GM04504 (cell line): ENCODE measurements at regions not wholly inside any gene's neighbourhood (a gene's known extent, or its start where the extent isn't known, plus 50 kb on each side); places are given as distances from the start of the nearest gene placed in this dataset.
"Not testable (repeated sequence)": the region's sequence is repeated elsewhere in the genome, so short reads cannot be mapped to it uniquely, and the experiment has no call there.

ENCODE experiments used
- DNase-seq: peaks from one replicate; pipeline ENCODE4 v3.0.0-alpha.2; 2012; ENCODE audit warnings: low read depth

DNA sequence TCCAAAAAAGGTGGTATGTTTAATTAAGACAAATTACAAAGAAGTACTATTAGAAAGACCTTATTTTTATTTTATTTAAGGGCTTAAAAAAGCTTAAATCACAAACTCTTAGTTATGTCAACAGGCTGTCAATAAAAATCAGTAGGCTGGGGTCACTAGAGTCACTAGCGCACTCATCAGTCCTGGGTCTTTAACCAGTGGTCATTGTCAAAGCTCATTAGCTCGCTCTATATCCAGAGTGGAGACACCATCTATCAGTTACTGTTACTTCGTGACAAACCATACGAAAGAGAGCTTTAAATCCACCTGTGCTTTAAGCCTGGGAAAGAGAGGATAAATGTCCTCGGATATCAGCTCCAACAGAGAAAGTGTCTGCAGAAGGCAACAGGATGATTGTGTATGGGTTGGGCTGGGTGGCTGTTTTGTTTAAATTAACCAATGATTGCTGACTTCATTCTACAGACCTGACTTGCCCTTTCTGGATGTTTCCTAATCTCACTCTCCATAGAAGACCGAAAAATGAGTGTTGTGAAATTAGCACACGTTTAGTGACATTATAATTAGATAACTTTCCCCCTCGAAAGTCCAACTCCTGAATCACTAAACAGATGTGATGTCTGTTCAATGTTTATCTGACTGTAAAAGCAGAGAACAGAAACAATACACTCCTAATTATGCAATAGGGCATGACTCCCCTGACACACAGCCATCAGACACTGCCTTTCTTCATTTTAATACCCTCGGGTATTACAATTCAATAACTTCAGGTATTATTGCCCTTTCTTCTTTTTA is 123.6 kb upstream of the TNPO1 start:
- DNase-seq, result peak; percentile 52

DNA sequence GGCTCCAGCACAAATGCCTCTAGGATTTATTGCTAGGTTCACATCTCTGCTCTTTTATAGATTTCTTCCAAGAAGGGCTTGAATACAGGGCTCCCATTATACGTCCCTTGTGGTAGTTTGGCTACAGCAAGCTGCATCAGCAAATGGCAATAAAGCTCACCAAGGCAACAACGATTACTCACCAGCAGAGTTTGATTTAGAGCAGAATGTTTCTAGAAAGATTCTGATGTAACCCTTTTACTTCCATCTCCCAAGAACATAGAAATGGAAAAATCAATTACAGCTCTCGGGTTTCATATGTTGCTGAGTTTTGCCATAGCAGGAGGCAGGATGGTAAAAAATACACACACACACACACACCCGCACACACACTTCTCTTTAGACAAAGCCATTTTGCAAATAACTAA is 124.2 kb upstream of the TNPO1 start:
- peak; percentile 48 for DNase-seq

DNA sequence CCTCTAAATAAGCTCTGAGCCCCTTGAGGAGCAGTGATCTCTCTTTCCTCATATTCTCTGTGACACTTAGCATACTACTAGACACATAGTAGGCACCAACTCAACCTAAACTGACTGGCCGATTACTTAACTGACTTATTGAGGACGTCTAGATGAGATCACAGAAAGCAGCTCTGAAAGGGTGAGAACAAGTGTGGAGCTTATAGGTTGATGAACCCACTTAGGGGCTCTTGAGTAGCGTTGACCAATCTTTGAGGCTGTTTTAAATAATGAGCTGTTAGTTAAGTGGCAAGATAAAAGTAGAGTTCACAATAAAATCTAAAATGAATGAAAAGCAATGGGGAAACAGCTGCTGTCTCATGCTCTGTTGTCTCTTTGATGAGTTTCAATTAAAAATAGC is 124.7 kb upstream of the TNPO1 start:
- no peak for DNase-seq

DNA sequence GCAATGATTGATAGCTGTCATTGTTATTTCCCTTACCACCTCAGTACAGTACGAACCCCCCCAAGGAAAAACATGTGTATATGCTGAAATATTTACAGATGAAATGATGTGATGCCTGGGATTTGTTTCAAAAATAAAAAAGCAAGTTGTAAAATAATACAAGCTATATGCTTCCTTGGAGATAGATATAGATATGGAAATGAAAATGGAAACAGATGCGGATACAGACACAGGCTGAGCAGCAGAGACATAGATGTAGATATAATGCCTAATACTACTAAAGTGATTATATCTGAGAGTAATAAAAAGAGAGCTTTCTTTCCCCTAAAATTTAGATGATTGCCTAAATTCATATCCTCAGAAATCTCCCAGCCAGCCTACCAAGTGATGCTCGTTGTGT is 127.5 kb upstream of the TNPO1 start:
- DNase-seq, result no peak

DNA sequence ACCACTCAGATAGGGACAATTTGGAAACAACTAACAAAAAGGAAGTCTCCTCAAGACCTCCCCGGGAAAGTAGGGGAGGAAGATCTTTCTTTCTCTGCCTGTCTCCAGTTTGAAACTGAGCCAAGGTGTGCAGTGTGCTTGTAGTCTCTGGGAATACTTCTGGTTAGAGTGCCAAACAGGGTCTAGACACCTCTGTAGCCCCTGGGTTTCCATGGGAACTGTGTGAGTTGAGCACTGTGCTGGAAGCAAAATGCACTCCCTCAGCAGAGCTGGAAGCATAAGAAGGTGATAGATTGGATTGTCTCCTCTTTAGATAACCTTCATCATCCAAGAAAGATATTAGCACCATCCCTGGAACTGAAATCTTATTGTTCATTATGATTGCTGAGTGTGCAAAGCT is 129.2 kb upstream of the TNPO1 start:
- DNase-seq, result no peak

DNA sequence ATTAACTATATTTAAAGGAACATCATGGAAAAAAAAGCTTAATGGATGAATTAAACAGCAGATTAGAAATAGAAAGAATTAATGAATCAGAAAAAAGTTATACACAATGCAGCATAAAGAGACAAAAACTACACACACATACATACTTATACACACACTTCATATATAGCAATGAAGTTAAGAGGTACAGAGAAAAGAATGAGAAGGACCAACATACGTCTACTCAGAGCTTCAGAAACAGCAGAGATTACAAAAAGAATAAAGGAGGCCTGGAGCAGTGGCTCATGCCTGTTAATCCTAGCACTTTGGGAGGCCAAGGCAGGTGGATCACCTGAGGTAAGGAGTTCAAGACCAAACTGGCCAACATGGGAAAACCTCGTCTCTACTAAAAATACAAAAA is 133.9 kb upstream of the TNPO1 start:
- no peak for DNase-seq

DNA sequence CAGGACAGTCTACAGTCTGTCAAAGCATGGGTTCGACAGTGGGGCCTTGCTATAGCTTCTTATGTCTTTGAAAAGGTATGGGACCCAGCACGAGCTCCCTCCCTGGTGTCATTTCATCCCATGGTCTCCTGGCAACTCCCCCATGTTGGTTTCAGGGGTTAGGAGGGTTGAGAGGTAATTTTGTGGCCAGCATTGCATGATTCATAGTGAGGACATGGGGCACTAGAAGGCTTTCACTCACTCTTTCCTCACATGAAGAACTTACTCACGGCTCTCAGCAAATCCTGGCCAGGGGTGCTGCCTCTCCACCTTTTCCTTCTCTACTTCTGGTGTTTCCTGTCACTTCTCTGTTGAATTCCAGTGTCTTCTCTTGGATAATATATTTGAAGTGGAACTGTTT is 134.7 kb upstream of the TNPO1 start:
- no peak for DNase-seq

DNA sequence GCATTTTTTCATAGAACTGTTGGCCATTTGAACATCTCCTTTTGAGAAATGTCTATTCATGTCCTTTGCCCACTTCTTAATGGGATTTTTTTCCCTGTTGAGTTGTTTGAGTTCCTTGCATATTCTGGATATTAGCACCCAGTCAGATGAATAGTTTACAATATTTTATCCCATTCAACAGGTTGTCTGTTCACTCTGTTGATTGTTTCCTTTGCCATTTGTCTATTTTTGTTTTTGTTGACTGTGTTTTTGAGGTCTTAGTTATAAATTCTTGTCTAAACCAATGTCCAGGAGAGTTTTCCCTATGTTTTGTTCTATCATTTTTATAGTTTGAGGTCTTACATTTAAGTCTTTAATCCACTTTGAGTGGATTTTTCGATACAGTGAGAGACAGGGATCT is 139.0 kb upstream of the TNPO1 start:
- DNase-seq, result no peak

DNA sequence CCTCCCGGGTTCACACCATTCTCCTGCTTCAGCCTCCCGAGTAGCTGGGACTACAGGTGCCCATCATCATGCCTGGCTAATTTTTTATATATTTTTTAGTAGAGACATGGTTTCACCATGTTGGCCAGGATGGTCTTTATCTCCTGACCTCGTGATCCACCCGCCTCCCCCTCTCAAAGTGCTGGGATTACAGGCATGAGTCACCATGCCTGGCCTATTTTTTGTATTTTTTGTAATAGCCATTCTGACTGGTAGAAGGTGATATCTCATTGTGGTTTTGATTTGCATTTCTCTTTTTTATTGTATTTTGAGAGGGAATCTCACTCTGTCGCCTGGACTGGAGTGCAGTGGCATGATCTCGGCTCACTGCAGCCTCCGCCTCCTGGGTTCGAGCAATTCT is 139.6 kb upstream of the TNPO1 start:
- not testable (repeated sequence) for DNase-seq

DNA sequence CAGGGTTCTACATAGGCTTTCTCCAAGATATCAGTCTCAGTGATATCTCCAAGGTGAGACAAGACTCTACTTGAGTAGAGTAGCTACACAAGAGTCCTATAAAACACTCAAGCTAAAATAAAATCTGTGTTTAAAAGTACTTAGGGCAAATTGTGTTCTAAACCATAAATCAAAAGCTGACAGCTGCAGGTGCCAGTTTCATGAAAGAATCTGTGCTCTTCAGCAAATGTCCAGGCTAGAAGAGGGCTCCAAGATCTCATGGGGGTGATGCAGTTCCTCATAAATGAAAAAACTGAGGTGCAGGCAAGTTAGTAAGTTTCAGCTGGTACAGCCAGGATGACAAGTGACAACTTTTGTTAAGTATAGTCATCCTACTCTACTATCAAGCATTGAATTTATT is 142.8 kb upstream of the TNPO1 start:
- no peak for DNase-seq

DNA sequence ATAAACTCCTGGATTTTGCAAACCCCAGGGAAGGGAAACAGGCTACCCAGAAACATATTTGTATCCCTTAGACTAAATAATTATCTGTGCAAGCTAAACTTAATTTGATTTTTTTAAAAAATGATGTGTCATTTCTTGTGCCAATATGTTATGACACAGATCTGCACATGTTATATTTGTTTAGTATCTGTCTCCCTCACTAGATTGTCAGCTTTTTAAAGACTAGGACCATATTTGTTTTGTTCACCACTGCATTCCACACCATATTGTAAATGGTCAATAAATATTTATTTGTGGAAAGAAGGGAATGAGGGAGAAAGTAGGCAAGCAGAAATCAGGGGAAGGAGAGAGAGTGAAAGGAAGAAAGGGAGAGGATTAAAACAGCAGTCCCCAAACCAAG is 143.3 kb upstream of the TNPO1 start:
- DNase-seq, result no peak

DNA sequence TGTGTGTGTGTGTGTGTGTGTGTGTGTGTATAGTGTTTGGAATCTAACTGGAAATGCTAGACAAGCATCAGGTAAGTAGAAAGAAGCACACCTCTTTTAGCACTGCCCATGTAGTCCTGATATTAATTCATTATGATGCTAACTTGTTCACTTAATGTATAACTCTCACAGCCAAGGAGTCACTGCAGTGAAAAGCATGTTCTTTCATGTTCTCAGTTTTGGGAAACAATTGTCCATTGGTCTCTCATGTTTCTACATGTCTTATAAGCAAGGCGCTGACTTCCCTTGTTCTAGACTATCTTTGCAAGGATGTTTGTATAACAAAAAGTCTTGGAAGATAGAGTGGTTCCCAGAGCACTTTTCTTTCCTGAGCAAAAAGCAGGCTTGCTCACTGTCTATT is 148.8 kb upstream of the TNPO1 start:
- no peak for DNase-seq

DNA sequence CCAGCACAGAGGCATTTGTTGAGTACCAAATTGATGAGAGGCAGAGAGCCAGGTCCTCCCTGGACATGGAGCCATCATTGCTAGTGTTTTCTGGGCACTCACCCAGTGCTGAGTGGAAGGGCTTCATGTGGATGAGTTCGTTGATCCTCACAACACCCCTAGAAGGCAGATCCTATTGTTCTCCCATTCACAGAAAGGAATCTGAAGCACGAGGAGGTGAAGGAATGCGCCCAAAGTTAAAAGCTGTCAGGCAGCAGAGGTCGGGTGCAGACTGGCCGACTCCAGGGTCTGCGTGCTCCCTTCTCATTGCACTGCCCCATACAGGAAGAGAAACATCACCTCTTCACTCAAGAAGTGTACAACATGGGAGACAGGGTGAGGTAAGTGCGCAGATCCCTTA is 153.5 kb upstream of the TNPO1 start:
- DNase-seq, result no peak

DNA sequence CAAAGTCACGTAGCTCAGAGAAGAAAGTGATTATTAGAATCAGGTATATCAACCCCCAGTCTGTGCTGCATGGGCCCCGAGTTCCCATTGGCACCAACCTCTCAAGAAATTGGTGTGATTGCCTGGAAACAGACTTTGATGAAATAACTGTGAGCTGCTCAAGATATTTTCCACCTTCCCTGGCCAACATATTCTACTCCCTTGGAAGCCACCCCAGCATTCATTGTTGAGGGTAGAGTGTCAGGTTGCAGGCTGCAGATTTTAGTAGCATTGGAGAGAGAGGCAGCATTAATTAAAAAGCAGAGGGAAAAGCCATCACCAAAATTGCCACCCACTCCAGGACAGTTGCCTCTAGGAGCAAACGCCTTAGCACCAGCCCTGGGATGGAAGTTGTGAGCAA is 154.2 kb upstream of the TNPO1 start:
- DNase-seq, result no peak

DNA sequence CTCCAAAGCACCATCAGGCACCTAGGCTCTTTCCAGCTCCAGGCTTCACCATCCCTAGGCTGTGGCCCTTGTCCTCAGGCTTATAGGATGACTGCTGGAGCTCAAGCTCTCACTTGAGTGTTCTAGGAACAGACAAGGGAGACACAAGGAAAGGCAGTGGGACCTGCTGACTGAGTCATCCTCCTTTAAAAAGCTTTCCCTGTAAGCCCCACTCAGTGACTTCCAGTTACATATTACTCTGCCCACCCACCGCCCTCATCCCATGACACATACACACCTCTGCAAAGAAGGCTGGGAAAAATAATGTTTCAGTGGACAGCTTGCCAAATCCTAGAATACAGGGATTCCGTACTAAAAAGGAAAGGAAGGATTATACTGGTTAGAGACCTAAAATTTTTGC is 154.2 kb upstream of the ZNF366 start:
- no peak for DNase-seq

DNA sequence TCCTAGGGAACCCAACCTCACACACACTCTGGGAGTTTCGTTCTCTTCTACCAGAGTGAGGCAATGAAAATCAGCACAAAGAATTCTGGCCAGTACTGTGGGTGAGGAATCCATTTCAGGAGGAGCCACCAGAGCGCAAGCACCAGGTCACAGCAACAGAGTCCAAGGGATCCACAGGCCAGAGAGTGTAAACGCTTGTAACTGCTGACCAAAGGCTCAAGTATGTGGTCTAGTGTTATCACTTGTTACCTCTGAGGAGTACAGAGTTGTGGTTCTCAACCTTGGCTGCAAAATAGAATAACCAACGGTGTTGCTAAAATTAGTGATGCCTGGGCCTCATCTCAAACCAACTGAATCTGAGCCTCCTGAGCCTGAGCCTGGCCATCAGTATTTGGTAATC is 152.5 kb upstream of the ZNF366 start:
- DNase-seq, result no peak

DNA sequence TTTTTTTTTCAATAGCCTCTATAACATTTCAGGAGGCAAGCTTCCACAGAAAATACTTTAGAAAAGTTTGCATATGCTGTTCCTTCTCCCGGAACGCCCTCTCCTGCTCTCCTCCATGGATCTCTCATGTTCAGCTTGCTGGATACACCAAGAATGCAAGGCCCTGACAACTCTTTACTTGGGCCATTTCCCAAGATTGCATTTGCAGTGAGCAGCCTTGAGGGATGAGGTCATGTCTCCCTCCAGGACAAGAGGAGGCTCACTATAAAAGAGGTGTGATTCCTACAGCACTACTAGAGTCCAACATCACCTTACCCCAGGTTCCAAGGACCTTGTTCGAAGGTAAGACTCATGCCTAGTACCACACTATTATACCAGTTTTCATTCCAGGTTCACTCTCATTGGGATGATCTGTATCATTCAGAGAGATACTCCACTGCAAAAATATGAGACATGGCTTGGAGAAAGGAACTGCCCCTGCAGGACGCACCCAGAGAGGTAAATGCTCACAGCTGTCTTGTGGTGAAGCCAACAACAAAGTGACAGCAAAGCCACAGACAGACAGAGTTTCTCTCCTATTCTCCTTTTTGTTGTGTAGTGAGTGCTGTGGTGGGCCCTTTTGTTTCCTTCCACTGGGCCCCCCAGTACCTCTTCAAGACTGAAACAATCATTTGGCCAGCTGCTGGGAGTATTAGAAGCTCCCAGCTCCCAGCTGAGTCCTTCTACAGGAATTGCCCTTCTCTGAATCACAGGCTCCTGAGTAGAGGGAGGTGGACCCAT is 151.7 kb upstream of the ZNF366 start:
- DNase-seq, result peak; percentile 37

DNA sequence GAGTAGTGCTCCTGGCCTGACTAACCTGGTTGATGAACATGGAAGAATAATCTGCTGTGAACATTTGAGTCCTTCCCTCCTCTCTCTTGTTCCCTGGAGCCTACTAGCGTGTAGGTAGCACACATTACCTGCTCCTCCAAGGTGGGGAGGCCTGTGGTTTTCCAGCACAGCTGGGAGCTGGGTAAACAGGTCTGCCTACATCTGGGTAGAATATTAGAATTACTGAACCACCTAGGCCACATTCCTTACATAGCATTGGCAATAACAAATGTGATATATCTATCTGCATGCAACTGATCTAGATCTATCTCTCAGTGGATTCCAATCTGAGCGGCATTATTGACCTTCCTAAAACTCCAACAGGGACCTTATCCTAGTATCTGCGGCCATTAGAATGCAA is 151.0 kb upstream of the ZNF366 start:
- no peak for DNase-seq

DNA sequence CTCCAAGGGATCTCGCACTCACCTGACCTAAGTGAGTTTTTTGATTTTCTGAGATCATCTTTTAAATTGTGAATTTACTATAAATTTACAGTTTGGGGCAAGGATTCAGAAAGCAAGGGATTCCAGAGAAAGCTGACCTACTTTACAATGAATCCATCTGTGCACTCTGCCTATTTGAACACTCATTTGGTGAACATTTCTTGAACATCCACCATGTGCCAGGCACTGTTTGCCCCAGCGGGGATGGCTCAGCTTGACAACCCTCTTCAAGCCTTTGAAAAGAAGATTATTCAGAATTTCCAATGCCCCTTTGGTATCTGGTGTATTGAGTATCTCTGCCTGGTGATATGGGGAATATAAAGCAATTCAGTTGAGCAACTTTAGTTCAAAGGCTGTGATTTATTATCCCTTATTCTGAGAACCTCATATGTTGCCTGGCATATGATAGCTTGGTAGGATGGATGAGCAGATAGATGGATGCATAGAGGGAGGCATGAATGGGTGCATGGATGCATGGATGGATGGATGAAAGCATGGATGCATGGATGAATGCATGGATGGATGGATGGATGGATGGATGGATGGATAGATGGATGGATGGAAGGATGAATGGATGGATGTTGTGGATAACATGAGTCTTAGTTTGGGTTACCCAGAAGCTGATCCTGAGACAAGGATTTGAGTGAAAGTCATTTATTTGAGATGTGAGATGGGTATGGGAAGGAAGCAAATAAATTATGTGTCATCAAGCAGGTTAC is 149.7 kb upstream of the ZNF366 start:
- no peak for DNase-seq

DNA sequence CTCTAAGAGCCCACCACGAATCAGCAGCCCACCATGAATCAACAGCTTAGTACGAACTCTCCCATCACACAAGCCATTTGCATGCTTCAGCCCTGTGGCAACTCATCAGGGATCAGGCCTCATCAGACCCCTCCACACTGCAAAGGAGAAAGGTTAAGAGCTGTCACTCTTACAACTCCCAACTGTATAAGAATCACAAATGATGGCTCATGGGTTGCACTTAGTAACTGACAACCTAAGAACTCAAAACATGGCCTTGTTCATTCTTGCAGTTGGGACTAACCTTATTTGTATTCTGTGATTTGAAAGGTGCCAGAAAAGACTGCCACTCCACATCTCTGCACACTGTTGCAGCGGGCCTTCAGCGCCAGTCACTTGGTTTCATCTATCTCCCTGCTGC is 149.1 kb upstream of the ZNF366 start:
- DNase-seq, result no peak

DNA sequence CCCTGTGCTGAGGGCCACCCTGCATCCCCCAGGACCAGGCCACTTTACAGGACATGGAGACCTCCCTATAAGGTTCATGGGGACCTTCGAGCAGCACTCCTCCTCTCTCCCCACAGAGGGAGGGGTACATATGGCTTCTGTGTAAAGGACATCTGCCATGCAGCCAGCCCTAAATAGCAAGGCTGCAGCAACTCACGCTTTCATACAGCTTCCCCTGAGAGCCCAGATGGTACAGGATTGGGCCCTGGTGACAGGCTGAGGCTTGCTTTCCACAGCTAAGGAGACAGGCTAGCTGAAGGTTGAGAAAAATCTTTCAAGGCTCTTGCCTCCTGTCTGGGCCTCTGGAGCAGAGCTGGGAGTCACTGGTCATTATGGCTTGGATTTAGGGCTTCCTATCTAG is 147.0 kb upstream of the ZNF366 start:
- no peak for DNase-seq

DNA sequence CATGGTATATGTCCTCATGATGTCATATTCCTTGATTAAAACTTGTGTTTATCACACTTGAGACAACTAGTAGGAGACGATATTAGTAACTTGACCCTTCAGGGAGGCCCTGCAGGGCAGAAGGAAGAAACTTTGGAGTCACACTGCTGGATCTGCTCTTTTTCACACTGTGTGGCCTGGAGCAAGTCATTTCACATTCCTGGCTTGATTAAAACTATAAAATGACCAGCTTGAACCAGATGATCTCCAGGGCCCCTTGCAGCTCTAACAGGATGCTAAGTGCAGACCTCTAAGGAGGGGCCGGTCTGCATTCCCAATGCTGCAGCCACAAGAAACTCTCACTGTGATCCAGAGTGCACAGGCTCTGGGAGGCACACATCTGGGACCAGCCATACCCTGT is 146.4 kb upstream of the ZNF366 start:
- DNase-seq, result peak; percentile 13

DNA sequence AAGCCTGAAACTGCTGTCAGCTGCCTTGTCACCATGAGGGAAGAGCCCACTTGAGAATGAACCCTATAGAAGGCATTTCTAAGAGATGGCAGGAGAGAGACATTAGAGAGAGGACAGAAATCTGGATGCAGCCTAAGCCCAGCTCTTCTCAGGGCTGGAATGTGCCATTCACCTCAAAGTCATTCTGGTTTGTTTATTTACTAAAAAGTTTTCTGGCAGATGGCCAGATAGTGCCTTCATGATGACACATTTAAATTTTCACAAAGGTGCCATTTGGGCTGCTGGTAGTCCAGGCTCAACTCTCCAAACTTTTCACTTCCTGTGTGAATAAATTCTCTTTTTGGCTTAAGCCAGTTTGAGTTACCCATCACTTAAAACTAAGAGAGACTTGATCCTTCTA is 144.6 kb upstream of the ZNF366 start:
- no peak for DNase-seq
